ENCODE measurements at regions not wholly inside any gene's neighbourhood (a gene's known extent, or its start where the extent isn't known, plus 50 kb on each side); places are given as distances from the start of the nearest gene placed in this dataset.

GRCh38 chr2:225996462-225996828 is 596.9 kb downstream of the NYAP2 start:
- TF ChIP-seq CTCF (IDR thresholded peaks at IDR 0.05; ENCODE audit: insufficient read depth, low read length, poor library complexity, severe bottlenecking), result no peak
- no peak overlapping the region for H3K4me3 ChIP-seq (replicated peaks; ENCODE audit: low read depth, low read length)
- DNase-seq (ENCODE audit: extremely low read depth, insufficient read length), result no peak

GRCh38 chr2:225995796-225996461 is 596.4 kb downstream of the NYAP2 start:
- DNase-seq (ENCODE audit: extremely low read depth, insufficient read length), result no peak
- Histone ChIP-seq H3K27me3 (replicated peaks; ENCODE audit: control insufficient read depth, insufficient read depth, low read length) (no peaks in the 10 kb centered on the region), H3K4me3 (replicated peaks; ENCODE audit: low read depth, low read length) (no peak overlapping the region), H3K36me3 (ENCODE audit: control insufficient read depth, insufficient read depth, low read length) (no peaks in the 10 kb centered on the region)
- no peak for TF ChIP-seq CTCF (IDR thresholded peaks at IDR 0.05; ENCODE audit: insufficient read depth, low read length, poor library complexity, severe bottlenecking)

More at GRCh38 chr2:225996462-225996828, 596.9 kb downstream of the NYAP2 start:
- Histone ChIP-seq H3K27me3 (replicated peaks; ENCODE audit: control insufficient read depth, insufficient read depth, low read length) (no peaks in the 10 kb centered on the region), H3K36me3 (ENCODE audit: control insufficient read depth, insufficient read depth, low read length) (no peaks in the 10 kb centered on the region)

- Histone ChIP-seq H3K27me3 (replicated peaks; ENCODE audit: control insufficient read depth, insufficient read depth, low read length) (no peaks in the 10 kb centered on the region), H3K36me3 (ENCODE audit: control insufficient read depth, insufficient read depth, low read length) (no peaks in the 10 kb centered on the region), H3K4me3 (replicated peaks; ENCODE audit: low read depth, low read length) (no peak overlapping the region)
- TF ChIP-seq CTCF (IDR thresholded peaks at IDR 0.05; ENCODE audit: insufficient read depth, low read length, poor library complexity, severe bottlenecking), result no peak
- DNase-seq (ENCODE audit: extremely low read depth, insufficient read length), result no peak
Measured at GRCh38 chr2:225994748-225995405, 595.4 kb downstream of the NYAP2 start.

GRCh38 chr2:225993430-225993829 is 593.9 kb downstream of the NYAP2 start:
- Histone ChIP-seq H3K27me3 (replicated peaks; ENCODE audit: control insufficient read depth, insufficient read depth, low read length) (no peaks in the 10 kb centered on the region), H3K4me3 (replicated peaks; ENCODE audit: low read depth, low read length) (no peak overlapping the region), H3K36me3 (ENCODE audit: control insufficient read depth, insufficient read depth, low read length) (no peaks in the 10 kb centered on the region)
- TF ChIP-seq CTCF (IDR thresholded peaks at IDR 0.05; ENCODE audit: insufficient read depth, low read length, poor library complexity, severe bottlenecking), result no peak
- no peak for DNase-seq (ENCODE audit: extremely low read depth, insufficient read length)

- DNase-seq (ENCODE audit: extremely low read depth, insufficient read length), result no peak
- no peak overlapping the region for H3K4me3 ChIP-seq (replicated peaks; ENCODE audit: low read depth, low read length)
- TF ChIP-seq CTCF (IDR thresholded peaks at IDR 0.05; ENCODE audit: insufficient read depth, low read length, poor library complexity, severe bottlenecking), result no peak
Measured at GRCh38 chr2:225989809-225990208, 590.3 kb downstream of the NYAP2 start.

More at GRCh38 chr2:225989809-225990208, 590.3 kb downstream of the NYAP2 start:
- H3K36me3 ChIP-seq (ENCODE audit: control insufficient read depth, insufficient read depth, low read length), result no peaks in the 10 kb centered on the region
- H3K27me3 ChIP-seq (replicated peaks; ENCODE audit: control insufficient read depth, insufficient read depth, low read length), result no peaks in the 10 kb centered on the region

All from GM06990 (cell line).